GM23338 (cell line): ENCODE measurements at regions not wholly inside any gene's neighbourhood (a gene's known extent, or its start where the extent isn't known, plus 50 kb on each side); places are given as distances from the start of the nearest gene placed in this dataset.

Experiments
- ATAC-seq: fragments of 200-7000 bp; cut with Tn5 transposase; 3 replicates; pipeline ENCODE4 v1.9.1; 2020
- DNase-seq: peaks from one replicate; pipeline ENCODE4 v3.0.0-alpha.2; 2015; ENCODE audit warnings: low spot score
- H2AFZ ChIP-seq: fragments of 200-600 bp; sonication (generic); 2 replicates; pipeline ENCODE4 v1.8.0; 2016; ENCODE audit warnings: antibody characterized with exemption, mild to moderate bottlenecking, moderate library complexity
- H3F3A ChIP-seq: fragments of 200-600 bp; sonication (generic); replicated peaks from 2 replicates; pipeline ENCODE4 v1.8.0; 2017; ENCODE audit warnings: antibody characterized with exemption, mixed run types, low read depth
- H3K27ac ChIP-seq: fragments of 200-600 bp; sonication (generic); 2 replicates; pipeline ENCODE4 v1.6.1; 2016; ENCODE audit warnings: low read depth
- H3K27me3 ChIP-seq: fragments of 200-600 bp; sonication (generic); 2 replicates; pipeline ENCODE4 v1.8.0; 2016; ENCODE audit warnings: mild to moderate bottlenecking, mixed run types, moderate library complexity; ENCODE audit not compliant: insufficient read depth
- H3K36me3 ChIP-seq: fragments of 200-600 bp; sonication (generic); 2 replicates; pipeline ENCODE4 v1.8.0; 2016; ENCODE audit warnings: mild to moderate bottlenecking; ENCODE audit not compliant: insufficient read depth
- H3K4me1 ChIP-seq: fragments of 200-600 bp; sonication (generic); 2 replicates; pipeline ENCODE4 v1.8.0; 2016; ENCODE audit warnings: mild to moderate bottlenecking, moderate library complexity; ENCODE audit not compliant: insufficient read depth
- H3K4me2 ChIP-seq: fragments of 200-600 bp; sonication (generic); 2 replicates; pipeline ENCODE4 v1.7.1; 2017; ENCODE audit warnings: mixed run types
- H3K4me3 ChIP-seq: fragments of 200-600 bp; sonication (generic); 2 replicates; pipeline ENCODE4 v1.6.1; 2016; ENCODE audit warnings: mixed run types
- H3K79me2 ChIP-seq: fragments of 200-600 bp; sonication (generic); replicated peaks from 2 replicates; pipeline ENCODE4 v1.8.0; 2017; ENCODE audit warnings: mild to moderate bottlenecking; ENCODE audit not compliant: insufficient read depth
- H3K9me2 ChIP-seq: fragments of 200-600 bp; sonication (generic); 2 replicates; pipeline ENCODE4 v1.8.0; 2017; ENCODE audit not compliant: insufficient read depth
- H4K20me1 ChIP-seq: fragments of 200-600 bp; sonication (generic); replicated peaks from 2 replicates; pipeline ENCODE4 v1.8.0; 2017; ENCODE audit warnings: mild to moderate bottlenecking; ENCODE audit not compliant: insufficient read depth
- H3K27ac Mint-ChIP-seq: 2 replicates; pipeline ENCODE4 v1.8.0; 2020; ENCODE audit warnings: inconsistent platforms, mild to moderate bottlenecking, moderate library complexity, mixed read lengths
- H3K27me3 Mint-ChIP-seq: 3 replicates; pipeline ENCODE4 v1.8.0; 2022; ENCODE audit warnings: low read depth, mild to moderate bottlenecking, moderate library complexity, mixed read lengths, inconsistent platforms; ENCODE audit not compliant: insufficient read depth, poor library complexity
- H3K36me3 Mint-ChIP-seq: 3 replicates; pipeline ENCODE4 v1.8.0; 2021; ENCODE audit warnings: low read depth, mild to moderate bottlenecking, inconsistent platforms, moderate library complexity, mixed read lengths
- H3K4me1 Mint-ChIP-seq: 3 replicates; pipeline ENCODE4 v1.8.0; 2020; ENCODE audit warnings: mild to moderate bottlenecking, inconsistent platforms, mixed read lengths
- H3K4me3 Mint-ChIP-seq: 3 replicates; pipeline ENCODE4 v1.8.0; 2021; ENCODE audit warnings: moderate library complexity, mild to moderate bottlenecking, inconsistent platforms, mixed read lengths
- H3K9me3 Mint-ChIP-seq: 3 replicates; pipeline ENCODE4 v1.8.0; 2020; ENCODE audit warnings: moderate library complexity, mild to moderate bottlenecking, inconsistent platforms, mixed read lengths
- CREB1 ChIP-seq: fragments of 250-450 bp; sonication (Bioruptor Pico); IDR thresholded peaks from 2 replicates; pipeline ENCODE4 v1.5.0; 2020; ENCODE audit warnings: low read depth, mild to moderate bottlenecking, moderate library complexity
- CTCF ChIP-seq, 2 experiments: fragments of 200-600 bp in 1 of 2; sonication (generic) in 1 of 2; conservative IDR thresholded peaks; 2 replicates each; pipeline versions ENCODE4 v1.5.1 to v1.6.1; 2016 to 2017; ENCODE audit warnings: antibody characterized with exemption in 2 of 2, low read depth in 2 of 2, mild to moderate bottlenecking in 2 of 2, moderate library complexity in 1 of 2
- EZH2phosphoT487 ChIP-seq: fragments of 200-600 bp; sonication (generic); IDR thresholded peaks from one replicate; pipeline ENCODE4 v1.8.1; 2018; ENCODE audit warnings: antibody characterized with exemption; ENCODE audit not compliant: unreplicated experiment
- NANOG ChIP-seq: IDR thresholded peaks from 2 replicates; pipeline ENCODE4 v1.6.1; 2016; ENCODE audit warnings: antibody characterized with exemption, borderline replicate concordance
- POLR2AphosphoS5 ChIP-seq: IDR thresholded peaks from 2 replicates; pipeline ENCODE4 v1.6.1; 2016; ENCODE audit warnings: antibody characterized with exemption, low read depth
- REST ChIP-seq: IDR thresholded peaks from one replicate; pipeline ENCODE4 v1.6.1; 2018; ENCODE audit warnings: antibody characterized with exemption; ENCODE audit not compliant: unreplicated experiment
- STAT1 ChIP-seq: IDR thresholded peaks from one replicate; pipeline ENCODE4 v1.6.1; 2016; ENCODE audit warnings: antibody characterized with exemption; ENCODE audit not compliant: unreplicated experiment
- ZNF114 ChIP-seq: fragments of 250-450 bp; sonication (Bioruptor Pico); IDR thresholded peaks from 2 replicates; pipeline ENCODE4 v1.5.0; 2020; ENCODE audit warnings: mild to moderate bottlenecking, moderate library complexity
- ZNF331 ChIP-seq: fragments of 250-450 bp; sonication (Bioruptor Pico); IDR thresholded peaks from 2 replicates; pipeline ENCODE4 v1.5.0; 2020; ENCODE audit warnings: low read depth, mild to moderate bottlenecking, moderate library complexity

DNA sequence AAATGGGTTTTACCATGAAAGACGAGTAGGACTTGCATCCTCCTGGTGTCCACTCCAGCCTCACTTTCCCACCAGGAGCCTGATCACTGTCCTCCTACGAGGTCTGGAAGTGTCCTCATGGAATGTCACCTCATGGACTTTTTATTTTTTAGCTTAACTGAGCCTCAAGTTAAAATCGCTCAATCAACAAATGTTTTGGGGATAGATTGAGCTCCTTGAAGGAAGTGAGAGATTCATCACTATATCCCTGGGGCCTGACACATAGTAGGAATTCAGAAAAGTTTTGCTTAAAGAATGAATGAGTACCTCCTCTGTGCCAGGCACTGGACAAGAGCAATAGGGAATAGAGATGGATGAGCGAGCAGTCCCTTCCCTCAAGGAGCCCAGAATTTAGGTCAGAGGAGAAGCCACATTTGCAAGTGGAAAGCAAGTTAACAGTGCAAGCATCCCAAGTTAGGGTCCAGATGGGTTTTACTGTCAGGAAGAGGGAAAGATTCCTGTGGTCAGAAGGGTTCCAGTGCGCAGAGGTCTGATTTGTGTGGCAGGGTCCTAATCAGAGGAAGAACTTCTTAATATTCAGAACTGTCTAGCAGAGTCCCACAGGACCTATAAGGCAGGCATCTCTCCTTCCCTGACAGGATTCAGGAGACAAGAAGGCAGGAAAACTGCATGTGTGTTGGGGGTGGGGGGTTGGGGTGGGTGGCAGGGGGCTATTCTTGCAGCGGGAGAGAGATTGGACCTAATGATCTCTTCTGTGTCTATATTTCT is 67.0 kb downstream of the MYCN start (continued):
- no peak for TF ChIP-seq CREB1
- no peak for TF ChIP-seq ZNF331 (CRISPR knock-in tag)
- TF ChIP-seq CTCF (conservative IDR thresholded peaks at IDR 0.05; ENCODE audit: low read depth in 2 of 2) = no peak
- no peak for TF ChIP-seq ZNF114
- TF ChIP-seq STAT1 = no peak
- no peak for TF ChIP-seq NANOG
- TF ChIP-seq EZH2phosphoT487 = no peak

DNA sequence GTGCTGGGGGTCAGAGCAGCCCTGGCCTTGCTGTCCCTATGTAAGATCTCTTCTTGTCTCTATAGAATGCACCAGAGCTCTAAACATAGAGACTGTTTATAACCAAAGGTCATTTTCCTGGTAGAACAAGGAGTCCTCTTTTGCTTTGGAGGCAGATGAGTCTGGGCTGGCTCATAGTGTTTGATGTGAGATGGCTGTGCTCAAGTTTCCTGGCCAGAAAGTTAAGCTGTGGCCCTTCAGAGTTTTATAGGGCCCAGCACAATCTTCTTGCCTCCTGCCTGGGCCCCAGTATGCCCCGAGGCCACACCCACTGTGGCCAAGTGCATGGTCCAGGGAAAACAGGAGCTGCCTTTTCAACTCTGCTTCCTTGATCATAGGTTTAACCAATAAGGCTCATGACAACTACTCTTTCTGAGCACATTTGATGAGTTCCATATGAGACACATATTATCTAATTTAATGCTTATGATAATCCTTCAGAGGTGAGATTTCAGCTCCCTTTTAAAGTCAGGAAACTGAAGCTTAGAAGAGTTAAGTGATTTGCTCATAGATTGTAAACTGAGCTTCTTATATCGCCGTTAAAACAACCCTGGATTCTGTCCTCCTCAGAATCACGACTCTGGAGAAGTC is 66.3 kb downstream of the MYCN start:
- H3K27me3 Mint-ChIP-seq = no peaks in the 10 kb centered on the region
- Histone ChIP-seq H3K36me3 (no peaks in the 10 kb centered on the region), H3K27ac (no peak overlapping the region), H3K4me2 (no peak overlapping the region), H3K4me3 (no peak overlapping the region), H4K20me1 (no peaks in the 10 kb centered on the region), H3F3A (no peaks in the 10 kb centered on the region), H3K4me1 (0 out of 2 replicates have a peak, but pooled peaks cover 2% of the 10 kb centered on the region), H3K27me3 (no peaks in the 10 kb centered on the region), H2AFZ (no peak overlapping the region), H3K9me2 (0 out of 2 replicates have a peak, but pooled peaks cover 19% of the 10 kb centered on the region), H3K79me2 (no peaks in the 10 kb centered on the region)
- TF ChIP-seq EZH2phosphoT487 (no peak), REST (no peak), POLR2AphosphoS5 (no peak), ZNF114 (no peak), CTCF (conservative IDR thresholded peaks at IDR 0.05; ENCODE audit: low read depth in 2 of 2) (no peak)
- ATAC-seq (no peak), DNase-seq (no peak)
- H3K9me3 Mint-ChIP-seq = peaks cover 5% of the 10 kb centered on the region
- no peak overlapping the region for H3K4me3 Mint-ChIP-seq
- 0 out of 3 replicates have a peak, but pooled peaks cover 3% of the 10 kb centered on the region for H3K4me1 Mint-ChIP-seq
- H3K36me3 Mint-ChIP-seq = no peaks in the 10 kb centered on the region
- H3K27ac Mint-ChIP-seq = no peak overlapping the region
